Hematopoietic multipotent progenitor cell treated with erythropoietin and hydrocortisone succinate and interleukin-3 and kit ligand, for 15 days (in vitro differentiated cells): ENCODE measurements at regions not wholly inside any gene's neighbourhood (a gene's known extent, or its start where the extent isn't known, plus 50 kb on each side); places are given as distances from the start of the nearest gene placed in this dataset.
"Not testable (repeated sequence)": the region's sequence is repeated elsewhere in the genome, so short reads cannot be mapped to it uniquely, and the experiment has no call there.

Experiments
- DNase-seq: peaks from one replicate; pipeline ENCODE4 v3.0.0-alpha.2; 2015; ENCODE audit warnings: low spot score

GRCh38 chr18:54662986-54663385 is 71.9 kb downstream of the DYNAP start:
- DNase-seq = no peak

GRCh38 chr18:54669701-54670100 is 78.7 kb downstream of the DYNAP start:
- DNase-seq = not testable (repeated sequence)

GRCh38 chr18:54671291-54671881 is 80.3 kb downstream of the DYNAP start:
- peak; percentile 34 for DNase-seq

GRCh38 chr18:54672109-54672508 is 81.1 kb downstream of the DYNAP start:
- DNase-seq = no peak

GRCh38 chr18:54672846-54673475 is 81.9 kb downstream of the DYNAP start:
- DNase-seq = no peak

- no peak for DNase-seq
Measured at GRCh38 chr18:54673936-54674335, 82.9 kb downstream of the DYNAP start.

GRCh38 chr18:54675076-54675475 is 84.0 kb downstream of the DYNAP start:
- DNase-seq = no peak

GRCh38 chr18:54679318-54680149 is 88.5 kb downstream of the DYNAP start:
- DNase-seq = peak; percentile 20

GRCh38 chr18:54684784-54685183 is 93.7 kb downstream of the DYNAP start:
- no peak for DNase-seq

- DNase-seq = no peak
Measured at GRCh38 chr18:54689319-54689718, 98.3 kb downstream of the DYNAP start.

GRCh38 chr18:54690198-54690597 is 99.2 kb downstream of the DYNAP start:
- no peak for DNase-seq

- no peak for DNase-seq
Measured at GRCh38 chr18:54692463-54692862, 101.4 kb downstream of the DYNAP start.

GRCh38 chr18:54696616-54697293 is 105.7 kb downstream of the DYNAP start:
- DNase-seq = no peak

- DNase-seq = no peak
Measured at GRCh38 chr18:54700580-54700979, 109.5 kb downstream of the DYNAP start.

- DNase-seq = no peak
Measured at GRCh38 chr18:54702686-54703085, 111.6 kb downstream of the DYNAP start.

- DNase-seq = no peak
Measured at GRCh38 chr18:54710074-54710899, 118.0 kb upstream of the RAB27B start.

GRCh38 chr18:54710900-54711281 is 117.4 kb upstream of the RAB27B start:
- no peak for DNase-seq

GRCh38 chr18:54712306-54712705 is 116.0 kb upstream of the RAB27B start:
- DNase-seq = no peak

GRCh38 chr18:54712758-54713157 is 115.5 kb upstream of the RAB27B start:
- no peak for DNase-seq

GRCh38 chr18:54713386-54713785 is 114.9 kb upstream of the RAB27B start:
- DNase-seq = no peak

- DNase-seq = no peak
Measured at GRCh38 chr18:54714851-54715250, 113.4 kb upstream of the RAB27B start.

- DNase-seq = no peak
Measured at GRCh38 chr18:54716586-54716985, 111.7 kb upstream of the RAB27B start.
